ENCODE measurements at regions not wholly inside any gene's neighbourhood (a gene's known extent, or its start where the extent isn't known, plus 50 kb on each side); places are given as distances from the start of the nearest gene placed in this dataset.

DNA sequence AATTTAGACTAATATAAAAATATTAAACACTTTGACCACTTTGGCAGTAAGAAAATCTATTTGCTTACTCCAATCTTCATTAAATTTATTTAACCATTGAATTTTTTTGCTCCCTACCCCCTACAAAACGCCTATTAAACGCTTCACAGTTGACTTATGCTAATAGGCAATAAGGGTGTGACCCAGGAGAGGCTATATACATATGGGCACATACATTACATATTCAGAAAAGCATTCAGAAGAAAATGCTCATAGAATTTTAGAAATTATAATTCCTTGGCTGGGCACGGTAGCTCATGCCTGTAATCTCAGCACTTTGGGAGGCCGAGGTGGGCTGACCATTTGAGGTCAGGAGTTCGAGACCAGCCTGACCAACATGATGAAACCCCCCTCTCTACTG, 95.6 kb upstream of the STARD13 start:
- no peak for TF ChIP-seq EZH2 (IDR thresholded peaks at IDR 0.05; ENCODE audit: borderline replicate concordance, insufficient read depth, low read depth, low read length, poor library complexity, severe bottlenecking)
- TF ChIP-seq, protein P1, sequence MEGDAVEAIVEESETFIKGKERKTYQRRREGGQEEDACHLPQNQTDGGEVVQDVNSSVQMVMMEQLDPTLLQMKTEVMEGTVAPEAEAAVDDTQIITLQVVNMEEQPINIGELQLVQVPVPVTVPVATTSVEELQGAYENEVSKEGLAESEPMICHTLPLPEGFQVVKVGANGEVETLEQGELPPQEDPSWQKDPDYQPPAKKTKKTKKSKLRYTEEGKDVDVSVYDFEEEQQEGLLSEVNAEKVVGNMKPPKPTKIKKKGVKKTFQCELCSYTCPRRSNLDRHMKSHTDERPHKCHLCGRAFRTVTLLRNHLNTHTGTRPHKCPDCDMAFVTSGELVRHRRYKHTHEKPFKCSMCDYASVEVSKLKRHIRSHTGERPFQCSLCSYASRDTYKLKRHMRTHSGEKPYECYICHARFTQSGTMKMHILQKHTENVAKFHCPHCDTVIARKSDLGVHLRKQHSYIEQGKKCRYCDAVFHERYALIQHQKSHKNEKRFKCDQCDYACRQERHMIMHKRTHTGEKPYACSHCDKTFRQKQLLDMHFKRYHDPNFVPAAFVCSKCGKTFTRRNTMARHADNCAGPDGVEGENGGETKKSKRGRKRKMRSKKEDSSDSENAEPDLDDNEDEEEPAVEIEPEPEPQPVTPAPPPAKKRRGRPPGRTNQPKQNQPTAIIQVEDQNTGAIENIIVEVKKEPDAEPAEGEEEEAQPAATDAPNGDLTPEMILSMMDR (IDR thresholded peaks at IDR 0.05), result no peak

All from B cell (primary cell).